GM19023 (cell line): ENCODE measurements at regions not wholly inside any gene's neighbourhood (a gene's known extent, or its start where the extent isn't known, plus 50 kb on each side); places are given as distances from the start of the nearest gene placed in this dataset.

Experiments used
- ATAC-seq: cut with Tn5 transposase; IDR thresholded peaks from one replicate; pipeline ENCODE4 v1.9.1; 2021; ENCODE audit warnings: mild to moderate bottlenecking, moderate library complexity; ENCODE audit not compliant: unreplicated experiment

DNA sequence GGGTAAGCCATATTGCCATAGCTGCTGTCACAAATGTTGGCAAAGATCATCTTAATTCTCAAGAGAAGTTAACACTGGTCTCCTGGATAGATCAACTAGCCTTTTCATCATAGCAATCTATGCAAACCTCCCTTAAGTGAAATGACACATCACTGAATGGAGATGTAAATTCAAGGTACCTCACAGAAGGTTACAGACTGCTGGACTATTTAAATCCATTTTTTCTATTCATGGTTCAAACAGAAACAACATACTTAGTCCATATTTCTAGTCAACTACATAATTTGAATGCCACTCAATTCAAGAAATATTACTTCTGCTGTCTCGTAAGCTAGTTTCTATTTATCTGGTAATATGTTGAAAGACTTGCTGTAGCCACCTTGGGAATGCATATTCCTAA lies 748.3 kb downstream of the C12orf50 start:
- ATAC-seq, result peak; percentile 53

DNA sequence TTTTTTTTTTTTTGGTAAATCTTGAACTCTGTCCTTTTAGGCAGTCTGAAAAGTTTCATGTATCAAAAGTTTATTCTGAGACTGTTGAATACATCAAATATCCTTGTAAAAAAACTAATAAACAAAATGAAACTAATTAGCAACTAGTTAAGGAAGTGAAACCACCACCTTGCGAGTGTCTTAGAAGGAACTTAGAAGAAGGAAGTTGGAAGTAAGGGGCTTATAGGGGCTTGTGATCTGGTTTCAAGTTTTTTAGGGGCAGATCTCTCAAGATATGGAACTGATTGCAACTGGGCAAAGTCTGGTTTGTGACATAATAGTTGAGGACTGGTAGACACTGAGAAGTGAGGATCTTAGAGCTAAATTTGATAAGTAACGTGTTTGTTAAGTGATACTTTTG lies 748.8 kb downstream of the C12orf50 start:
- ATAC-seq, result peak; percentile 71

DNA sequence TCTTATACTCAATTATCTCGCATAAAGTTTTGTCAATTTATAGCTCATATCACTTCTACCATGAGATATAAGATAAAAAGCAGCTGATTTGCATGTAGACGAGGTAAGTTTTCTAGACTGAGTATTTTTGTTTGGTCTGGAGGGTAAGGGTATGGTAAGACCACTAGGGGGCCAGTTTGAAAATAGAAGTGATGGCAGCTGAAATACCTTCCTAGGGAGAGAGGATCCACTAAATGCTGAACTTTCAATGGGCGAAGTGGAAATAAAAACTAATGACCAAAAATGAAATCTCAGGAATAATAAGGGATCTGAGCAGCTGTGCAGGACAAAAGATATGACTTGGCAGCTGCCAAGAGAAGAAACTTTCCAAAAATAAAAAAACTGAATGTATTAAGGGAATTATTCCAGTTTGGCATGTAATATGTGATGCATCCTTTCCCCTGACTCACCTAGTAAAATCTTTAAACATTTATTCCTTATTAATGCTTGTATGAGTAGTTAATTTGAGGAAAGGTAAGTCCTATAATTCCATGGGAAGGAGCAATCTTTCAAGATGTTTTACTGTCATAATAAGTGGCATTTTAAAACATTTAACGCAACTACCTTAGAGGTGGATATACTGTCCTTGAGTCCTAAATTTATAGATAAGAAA lies 754.5 kb downstream of the C12orf50 start:
- ATAC-seq, result no peak

DNA sequence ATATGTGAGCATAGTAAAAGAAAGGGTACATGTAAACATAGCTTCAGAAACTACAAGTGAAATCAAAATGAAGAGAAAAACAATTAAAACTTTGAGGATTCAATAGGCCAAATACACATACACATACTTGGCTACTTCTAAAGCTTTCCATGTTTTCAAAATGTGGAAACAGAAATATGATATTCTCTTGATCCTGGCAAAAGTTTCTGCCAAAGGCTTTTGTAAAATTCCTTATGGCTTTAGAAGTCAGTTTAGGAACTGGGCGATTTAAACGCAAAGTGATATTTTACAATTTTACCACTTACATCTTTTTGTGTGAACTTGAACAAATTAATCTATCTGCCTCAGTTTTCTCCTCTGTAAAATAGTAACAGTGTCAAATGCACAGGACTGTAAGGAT lies 756.4 kb downstream of the C12orf50 start:
- ATAC-seq, result no peak

DNA sequence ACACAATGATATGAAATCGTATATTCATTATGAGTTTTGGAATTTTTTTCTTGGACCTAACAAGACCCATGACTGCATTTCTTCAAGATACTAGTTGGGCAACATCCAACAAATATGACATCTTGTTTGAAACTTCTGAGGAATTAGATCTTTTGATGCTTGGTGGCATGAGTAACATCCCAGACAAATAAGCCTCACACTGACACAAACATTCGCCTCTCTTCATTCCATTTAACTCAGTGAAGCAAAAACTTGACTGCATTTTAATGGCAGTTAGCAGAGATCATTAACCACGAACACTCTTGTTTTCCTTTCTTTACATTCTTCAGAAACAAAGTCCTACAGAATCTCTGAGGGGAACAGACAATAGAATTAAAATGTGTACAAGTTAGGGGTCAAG lies 758.3 kb downstream of the C12orf50 start:
- no peak for ATAC-seq

DNA sequence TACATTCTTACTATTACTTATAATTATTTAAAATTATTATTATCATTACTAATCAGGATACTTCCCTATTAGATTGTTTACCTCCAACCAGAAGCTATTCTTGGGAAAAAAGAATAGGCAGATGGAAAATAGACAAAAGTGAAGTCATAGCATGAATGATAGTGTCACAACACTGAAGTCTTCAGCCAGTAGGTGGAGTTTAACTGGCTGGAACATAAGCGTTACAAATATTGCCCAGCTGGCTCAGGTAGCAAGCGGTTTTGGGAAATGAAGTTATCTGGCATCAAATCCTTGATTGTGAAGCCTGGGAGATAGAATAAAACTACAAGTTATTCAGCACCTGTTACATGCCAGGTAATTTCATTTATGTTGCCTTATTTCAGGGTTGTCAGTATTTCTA lies 762.9 kb downstream of the C12orf50 start:
- no peak for ATAC-seq

DNA sequence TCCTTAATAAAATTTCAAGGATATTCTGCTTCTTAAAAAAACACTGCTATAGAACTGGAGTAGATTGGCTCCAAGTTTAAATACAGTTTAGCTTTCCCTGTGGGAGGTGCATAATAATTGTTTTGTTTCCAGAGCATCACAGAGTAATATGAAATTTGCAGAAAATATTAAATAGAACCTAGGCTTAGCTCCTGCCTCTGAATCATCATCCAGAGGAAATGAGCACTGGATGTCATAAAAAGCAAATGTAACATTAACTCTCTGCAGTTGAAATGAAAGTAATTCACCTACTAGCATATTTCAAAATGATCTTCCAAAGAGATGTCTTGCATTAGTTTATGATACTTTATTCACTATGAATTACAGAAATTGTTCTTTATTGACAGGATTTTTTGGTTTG lies 769.8 kb downstream of the C12orf50 start:
- no peak for ATAC-seq

DNA sequence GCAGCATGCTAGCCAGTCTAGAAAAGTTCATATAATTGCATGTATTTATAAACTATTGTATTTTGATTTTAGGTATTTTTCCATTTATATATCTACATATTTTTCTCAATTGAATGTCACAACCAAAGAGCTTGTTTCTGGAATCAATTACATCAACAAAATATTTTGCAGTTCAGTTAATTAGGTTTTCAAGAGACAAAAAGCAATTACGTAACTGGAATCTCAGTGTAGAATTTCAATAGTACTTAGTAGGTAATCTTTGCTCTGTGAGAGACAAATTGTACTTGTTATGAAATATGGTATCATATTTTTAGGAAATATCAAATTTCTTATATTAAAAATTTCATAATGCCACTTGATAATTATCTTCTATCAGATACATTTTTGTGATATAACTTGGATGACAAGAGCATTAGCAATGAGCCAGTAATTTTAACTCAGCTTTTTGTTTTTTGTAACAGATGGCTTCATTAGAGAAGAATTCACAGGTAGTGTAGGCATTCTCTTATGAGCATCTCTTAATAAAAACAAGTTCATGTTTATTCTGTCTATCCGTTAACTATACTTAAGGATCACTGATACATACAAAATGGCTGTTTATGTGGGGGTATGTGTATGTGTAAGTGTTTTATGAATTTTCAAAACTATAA lies 774.7 kb downstream of the C12orf50 start:
- ATAC-seq, result no peak

DNA sequence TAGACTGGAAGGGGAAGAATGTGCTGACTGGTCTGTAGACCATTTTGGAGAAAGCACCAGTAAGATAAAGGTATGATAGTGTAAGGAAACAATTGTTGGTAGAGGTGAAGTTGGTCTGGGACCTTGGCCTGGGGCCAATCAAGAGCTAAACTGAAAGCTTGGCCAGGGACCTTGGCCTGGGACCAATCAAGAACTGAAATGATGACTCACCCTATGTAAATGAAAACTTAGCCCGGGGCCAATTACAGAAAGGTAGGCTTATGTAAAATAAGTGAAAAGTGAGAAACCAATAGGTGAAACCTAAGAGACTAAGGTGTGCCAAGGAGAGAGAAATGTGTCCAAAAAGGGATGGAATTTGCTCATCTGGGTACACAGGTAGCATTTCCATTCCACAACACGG lies 776.0 kb downstream of the C12orf50 start:
- ATAC-seq, result no peak

DNA sequence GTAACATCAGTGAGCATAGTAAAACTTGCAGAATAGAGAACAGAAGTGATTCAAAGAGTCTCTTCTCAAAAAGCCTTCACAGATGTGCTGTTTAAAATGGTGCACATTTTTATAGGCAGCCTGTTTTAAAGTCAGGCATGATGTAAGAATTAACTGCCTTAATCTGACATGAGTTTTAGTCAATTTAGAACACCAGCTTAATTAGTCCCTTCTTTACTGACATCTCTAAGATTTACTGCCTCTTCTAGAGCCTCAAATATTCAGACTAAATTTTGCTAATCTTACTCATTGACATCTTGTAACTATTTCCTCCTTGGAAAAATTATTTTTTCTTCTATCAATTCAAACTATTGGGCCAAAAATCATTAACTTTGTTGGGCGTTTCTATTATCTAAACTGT lies 782.5 kb downstream of the C12orf50 start:
- no peak for ATAC-seq

DNA sequence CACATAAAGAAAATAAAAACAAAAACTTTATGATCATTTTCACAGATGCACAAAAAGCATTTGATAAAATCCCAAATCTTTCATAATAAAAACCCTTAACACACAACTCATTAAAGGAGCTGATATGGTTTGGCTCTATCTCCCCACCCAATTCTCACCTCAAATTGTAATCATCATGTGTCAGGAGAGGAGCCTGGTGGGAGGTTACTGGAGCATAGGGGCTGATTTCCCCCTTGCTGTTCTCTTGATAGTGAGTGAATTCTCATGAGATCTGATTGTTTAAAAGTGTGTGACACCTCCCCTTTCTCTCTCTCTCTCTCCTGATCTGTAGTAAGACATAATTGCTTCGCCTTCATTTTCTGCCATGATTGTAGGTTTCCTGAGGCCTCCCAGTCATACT lies 790.7 kb downstream of the C12orf50 start:
- no peak for ATAC-seq

DNA sequence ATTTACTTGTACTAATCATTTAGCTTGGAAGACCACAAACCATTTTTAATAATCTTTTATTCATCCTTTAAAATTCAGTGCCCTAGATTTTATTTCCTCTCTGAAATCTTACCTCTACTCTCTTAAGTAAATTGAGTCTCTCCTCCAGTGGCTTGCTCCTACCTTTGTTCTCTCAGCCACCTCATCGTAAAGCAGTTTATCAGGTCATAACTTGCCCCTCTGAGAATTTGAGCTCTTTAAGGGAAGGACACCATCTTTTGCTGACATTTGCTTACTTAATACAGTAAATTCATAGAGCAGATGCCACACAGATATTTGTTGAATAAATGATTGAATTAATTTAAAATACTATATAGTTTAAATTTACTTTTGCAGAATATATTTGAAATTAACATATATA lies 794.3 kb downstream of the C12orf50 start:
- no peak for ATAC-seq

DNA sequence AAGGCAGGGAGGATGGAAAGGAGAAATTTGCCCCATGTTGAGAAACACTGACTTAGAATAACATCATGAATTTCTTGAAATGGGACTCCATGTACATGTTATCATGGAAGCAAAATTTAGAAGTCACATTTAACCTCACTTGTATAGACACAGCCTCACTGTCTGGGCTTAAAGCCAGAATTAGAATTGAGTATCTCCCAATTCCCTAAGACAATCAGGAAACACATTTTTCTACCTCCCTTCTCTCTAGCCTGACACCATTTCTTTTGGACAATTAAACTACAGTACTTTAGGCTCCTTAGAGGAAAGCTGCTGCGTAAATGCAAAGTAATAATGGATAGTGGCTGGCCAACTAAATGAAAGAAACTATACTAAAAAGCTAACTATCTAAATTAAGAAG lies 795.5 kb downstream of the C12orf50 start:
- no peak for ATAC-seq

DNA sequence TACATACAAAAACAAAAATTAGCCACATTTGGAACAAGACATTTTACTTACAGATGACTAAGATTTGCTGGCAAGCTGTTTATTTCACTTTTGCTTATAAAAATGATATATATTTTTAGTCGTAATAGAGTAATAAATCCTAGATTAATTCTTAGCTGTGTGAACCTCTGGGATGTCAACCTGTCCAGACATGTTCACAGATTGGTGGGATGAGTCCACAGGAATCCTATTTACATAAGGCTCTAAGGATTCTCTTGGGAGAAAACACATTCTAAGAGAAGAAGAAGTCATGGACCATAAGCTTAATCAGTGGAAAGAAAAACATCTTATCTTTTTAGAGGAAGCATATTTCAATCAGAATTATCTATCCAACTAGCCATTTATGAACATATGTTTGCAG lies 797.4 kb downstream of the C12orf50 start:
- ATAC-seq, result no peak

DNA sequence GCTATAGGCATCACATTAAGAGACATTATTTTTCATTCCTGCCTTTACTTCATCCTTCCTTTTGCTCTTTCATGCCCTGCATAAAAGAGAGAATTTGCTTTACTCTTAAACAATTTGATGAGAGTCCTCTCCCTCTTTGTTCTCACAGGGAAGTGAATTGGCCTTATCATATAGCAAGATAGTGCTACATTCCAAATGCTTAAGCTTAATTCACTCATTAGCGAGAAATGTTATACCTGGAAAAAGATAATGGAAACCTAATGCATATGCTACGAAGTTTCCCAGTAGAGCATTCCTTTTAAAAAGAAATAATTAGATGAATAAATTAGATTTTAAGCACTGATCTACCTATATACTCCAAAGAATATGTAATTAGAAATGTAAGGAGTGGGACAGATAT lies 798.8 kb downstream of the C12orf50 start:
- ATAC-seq, result no peak

DNA sequence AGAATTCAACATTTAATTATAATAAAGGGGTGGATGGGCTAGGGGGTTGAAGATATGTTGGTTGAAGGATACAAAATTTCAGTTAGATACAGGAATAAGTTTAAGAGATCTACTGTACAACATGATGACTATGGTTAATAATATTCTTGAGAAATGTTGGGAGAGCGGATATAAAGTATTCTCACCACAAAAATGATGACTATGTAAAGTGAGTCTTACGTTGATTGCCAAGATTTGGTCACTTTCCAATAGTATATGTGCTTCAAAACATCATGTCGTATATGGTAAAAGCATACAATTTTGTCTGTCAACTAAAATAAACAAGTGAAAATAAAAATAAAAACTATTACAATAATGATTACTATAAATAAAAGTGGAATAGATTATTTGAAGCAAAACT lies 802.0 kb downstream of the C12orf50 start:
- no peak for ATAC-seq

DNA sequence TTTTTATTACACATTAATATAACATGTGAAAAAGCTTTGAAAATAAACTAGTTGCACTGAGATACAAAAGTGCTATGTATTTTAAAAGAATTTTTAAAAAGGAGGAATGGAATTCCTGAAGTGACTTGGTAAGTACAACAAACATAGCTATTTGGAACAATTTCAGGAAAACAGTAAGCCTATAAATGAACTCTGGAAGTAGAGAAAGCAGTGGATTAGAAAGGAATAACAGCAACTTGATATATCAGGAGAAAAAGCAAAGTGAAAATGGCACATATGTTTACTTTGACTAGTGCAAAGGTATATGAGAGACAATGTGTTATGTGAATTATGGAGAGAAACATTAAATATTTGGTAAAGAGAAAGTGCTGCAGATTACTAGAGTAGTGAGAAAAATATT lies 811.7 kb downstream of the C12orf50 start:
- ATAC-seq, result no peak

DNA sequence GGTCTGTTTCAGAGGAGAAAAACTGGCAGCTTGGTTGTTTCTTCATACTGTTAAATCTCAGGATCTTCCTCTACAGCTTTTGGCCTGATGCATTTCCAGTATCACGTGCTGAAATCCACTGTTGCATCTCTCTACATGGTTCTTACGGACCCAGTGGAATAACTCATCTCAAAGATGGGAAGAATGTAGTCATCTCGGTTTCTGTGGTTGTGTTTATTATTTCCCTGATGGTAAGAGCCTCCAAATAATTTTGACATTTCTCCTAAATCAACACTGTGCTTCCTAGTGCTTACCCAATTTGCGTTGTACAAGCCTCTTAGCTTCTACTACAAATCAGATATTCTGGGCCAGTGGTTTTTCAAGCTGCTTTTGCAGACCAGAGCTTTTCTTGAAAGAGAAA lies 812.8 kb downstream of the C12orf50 start:
- ATAC-seq, result no peak

DNA sequence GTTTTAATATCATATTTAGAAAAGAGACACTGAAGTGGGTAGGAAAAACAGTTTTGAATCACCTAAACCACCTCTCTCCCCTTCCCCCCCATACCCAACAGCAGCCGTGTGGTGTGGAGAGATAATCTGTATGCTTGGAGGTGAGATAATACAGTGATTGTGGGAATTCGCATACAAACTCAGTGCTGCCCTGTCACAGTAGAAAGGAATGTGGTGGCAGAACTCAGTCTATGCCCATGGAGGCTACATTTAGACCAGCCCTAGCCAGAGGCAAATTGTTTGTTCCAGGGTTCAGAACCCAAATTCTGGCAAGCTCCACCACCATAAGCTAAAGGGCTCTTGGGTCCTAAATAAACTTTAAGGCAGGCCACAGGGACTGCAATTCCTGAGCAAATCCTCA lies 827.0 kb downstream of the C12orf50 start:
- ATAC-seq, result no peak

DNA sequence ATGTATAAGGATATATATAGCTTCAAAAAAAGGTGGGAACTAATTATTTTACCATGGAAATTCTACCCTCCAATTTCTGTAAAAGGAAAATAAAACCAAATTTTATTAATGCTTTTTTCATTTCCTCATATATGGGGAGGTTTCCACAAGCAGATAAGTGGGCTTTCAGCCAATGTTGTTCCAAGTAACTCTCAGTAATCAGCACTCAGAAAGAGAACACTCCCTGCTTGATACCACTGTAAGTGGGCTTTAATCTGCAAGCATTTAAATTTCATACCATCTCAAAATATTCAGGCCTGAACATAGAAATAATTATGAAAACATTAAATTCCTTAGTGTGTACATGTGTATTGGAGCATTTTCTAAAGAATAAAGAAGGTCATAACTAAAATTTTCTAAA lies 827.6 kb downstream of the C12orf50 start:
- ATAC-seq, result no peak

DNA sequence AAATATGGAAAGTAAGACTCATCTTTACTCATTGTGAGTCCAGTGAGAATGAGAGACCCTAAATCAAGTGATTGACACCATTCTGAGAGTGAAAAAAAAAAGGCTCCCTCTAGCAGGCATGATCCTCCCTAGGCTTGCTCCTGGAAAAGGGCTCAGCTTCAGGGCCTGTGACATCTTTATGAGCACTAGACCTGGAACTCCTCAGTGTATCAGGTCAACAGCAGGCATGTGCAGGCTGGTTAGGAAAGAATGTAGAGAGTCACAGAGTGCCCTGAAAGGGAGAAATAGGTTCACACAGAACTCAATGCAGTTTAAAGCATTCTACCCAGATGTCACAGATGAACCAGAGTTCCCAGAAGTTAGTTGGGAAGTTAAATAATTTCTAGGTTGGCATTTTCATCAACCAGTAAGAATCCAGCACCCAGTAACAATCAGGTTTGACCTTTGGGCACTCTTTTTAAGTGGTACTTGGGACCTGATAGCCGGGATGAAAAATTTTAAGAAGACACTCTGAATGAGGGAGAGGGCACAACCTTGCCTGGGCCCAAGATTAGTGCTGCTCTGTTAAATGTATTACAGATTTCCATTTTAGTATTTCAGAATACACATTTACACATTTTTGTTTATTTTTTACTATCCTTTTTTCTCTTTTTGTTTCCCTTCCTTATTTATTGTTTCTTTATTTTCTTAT lies 828.8 kb downstream of the C12orf50 start:
- no peak for ATAC-seq

DNA sequence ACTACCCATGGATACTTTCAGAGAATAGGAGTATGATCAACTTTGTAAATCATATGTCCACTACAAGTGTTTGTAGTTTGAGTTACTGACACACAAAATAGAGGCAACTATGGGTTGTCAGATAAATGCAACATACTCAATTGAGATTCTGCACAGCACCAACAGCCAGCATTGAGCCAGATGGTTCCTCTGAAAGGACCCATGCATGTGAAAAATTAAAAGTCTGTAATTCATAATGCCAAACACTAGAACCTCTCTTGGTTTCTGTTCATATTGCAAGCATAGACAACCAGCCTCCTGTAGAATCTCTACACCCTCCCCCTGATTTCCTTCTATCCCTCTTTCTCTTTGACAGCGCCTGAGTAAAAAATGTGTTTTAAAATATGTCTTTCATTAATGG lies 831.0 kb downstream of the C12orf50 start:
- no peak for ATAC-seq
